OCI-LY3 (cell line): ENCODE measurements at regions not wholly inside any gene's neighbourhood (a gene's known extent, or its start where the extent isn't known, plus 50 kb on each side); places are given as distances from the start of the nearest gene placed in this dataset.

ENCODE experiments used
- H2AFZ ChIP-seq: fragments of 200-600, 300-600 bp; shearing (Covaris generic); 2 replicates; pipeline ENCODE4 v1.6.0; 2014; ENCODE audit warnings: antibody characterized with exemption, low read depth, low read length
- H3K27ac ChIP-seq: fragments of 200-600, 300-600 bp; sonication (generic); 2 replicates; pipeline ENCODE4 v1.5.1; 2014; ENCODE audit warnings: mild to moderate bottlenecking, low read length, moderate library complexity, mixed read lengths
- H3K27me3 ChIP-seq: fragments of 200-600, 300-600 bp; sonication (generic); 2 replicates; pipeline ENCODE4 v1.6.1; 2014; ENCODE audit warnings: low read depth, low read length, mixed read lengths
- H3K36me3 ChIP-seq: fragments of 200-600, 300-600 bp; sonication (generic); replicated peaks from 2 replicates; pipeline ENCODE3; 2014; ENCODE audit warnings: low read depth, low read length, mixed read lengths
- H3K4me1 ChIP-seq: fragments of 300-600, 200-600 bp; sonication (generic); 2 replicates; pipeline ENCODE4 v1.6.1; 2014; ENCODE audit warnings: low read length, mixed read lengths
- H3K4me2 ChIP-seq: fragments of 200-600, 300-600 bp; sonication (generic); 2 replicates; pipeline ENCODE4 v1.6.1; 2014; ENCODE audit warnings: low read length, mixed read lengths
- H3K4me3 ChIP-seq: fragments of 300-600, 200-600 bp; sonication (generic); 2 replicates; pipeline ENCODE4 v1.5.1; 2014; ENCODE audit warnings: antibody characterized with exemption, mild to moderate bottlenecking, low read length, moderate library complexity
- H3K79me2 ChIP-seq: fragments of 300-600, 200-600 bp; shearing (Covaris generic); 2 replicates; pipeline ENCODE4 v1.6.1; 2014; ENCODE audit warnings: mild to moderate bottlenecking, low read length, mixed read lengths
- H3K9ac ChIP-seq: fragments of 300-600, 200-600 bp; shearing (Covaris generic); 2 replicates; pipeline ENCODE4 v1.6.0; 2014; ENCODE audit warnings: mild to moderate bottlenecking, low read length, moderate library complexity
- H3K9me3 ChIP-seq: fragments of 200-600, 300-600 bp; shearing (Covaris generic); 2 replicates; pipeline ENCODE4 v1.6.1; 2014; ENCODE audit warnings: low read length, mixed read lengths; ENCODE audit not compliant: insufficient read depth
- H4K20me1 ChIP-seq: fragments of 200-600, 300-600 bp; sonication (generic); 2 replicates; pipeline ENCODE4 v1.6.1; 2016; ENCODE audit warnings: low read length, mixed read lengths; ENCODE audit not compliant: insufficient read depth
- CTCF ChIP-seq: fragments of 200-600, 300-600 bp; sonication (generic); IDR thresholded peaks from 2 replicates; pipeline ENCODE4 v1.5.1; 2014; ENCODE audit warnings: antibody characterized with exemption, low read length, low read depth
- EZH2phosphoT487 ChIP-seq: fragments of 200-600 bp; shearing (Covaris generic); IDR thresholded peaks from 2 replicates; pipeline ENCODE4 v1.6.1; 2018; ENCODE audit warnings: antibody characterized with exemption, mixed run types, low read depth

- no peaks in the 10 kb centered on the region for H4K20me1 ChIP-seq
- no peak overlapping the region for H3K4me3 ChIP-seq
- no peak overlapping the region for H3K9ac ChIP-seq
- no peaks in the 10 kb centered on the region for H3K27me3 ChIP-seq
- H2AFZ ChIP-seq: no peak overlapping the region
- H3K79me2 ChIP-seq: no peaks in the 10 kb centered on the region
- TF ChIP-seq CTCF (no peak), EZH2phosphoT487 (no peak)
- H3K36me3 ChIP-seq: no peaks in the 10 kb centered on the region
- no peaks in the 10 kb centered on the region for H3K4me1 ChIP-seq
- H3K4me2 ChIP-seq: no peak overlapping the region
- no peaks in the 10 kb centered on the region for H3K9me3 ChIP-seq
- no peak overlapping the region for H3K27ac ChIP-seq
Measured at GRCh38 chr3:178318340-178318739, 217.9 kb upstream of the KCNMB2 start.

- H3K9ac ChIP-seq: no peak overlapping the region
- TF ChIP-seq CTCF (no peak), EZH2phosphoT487 (no peak)
- no peak overlapping the region for H3K4me2 ChIP-seq
- no peaks in the 10 kb centered on the region for H3K4me1 ChIP-seq
- H4K20me1 ChIP-seq: no peaks in the 10 kb centered on the region
- no peaks in the 10 kb centered on the region for H3K27me3 ChIP-seq
- no peak overlapping the region for H3K4me3 ChIP-seq
- H3K27ac ChIP-seq: no peak overlapping the region
- no peak overlapping the region for H2AFZ ChIP-seq
- no peaks in the 10 kb centered on the region for H3K79me2 ChIP-seq
- no peaks in the 10 kb centered on the region for H3K36me3 ChIP-seq
- H3K9me3 ChIP-seq: no peaks in the 10 kb centered on the region
Measured at GRCh38 chr3:178318941-178319816, 217.1 kb upstream of the KCNMB2 start.

GRCh38 chr3:178320456-178321351 lies 215.5 kb upstream of the KCNMB2 start:
- TF ChIP-seq EZH2phosphoT487: no peak
- TF ChIP-seq CTCF: no peak
- no peak overlapping the region for H3K27ac ChIP-seq

GRCh38 chr3:178324356-178324755 lies 211.9 kb upstream of the KCNMB2 start:
- Histone ChIP-seq H3K79me2 (no peaks in the 10 kb centered on the region), H3K4me2 (no peak overlapping the region), H3K4me3 (no peak overlapping the region), H3K9ac (no peak overlapping the region), H4K20me1 (no peaks in the 10 kb centered on the region), H3K27me3 (no peaks in the 10 kb centered on the region), H3K9me3 (no peaks in the 10 kb centered on the region), H3K4me1 (peaks cover 6% of the 10 kb centered on the region), H2AFZ (no peak overlapping the region), H3K27ac (no peak overlapping the region), H3K36me3 (no peaks in the 10 kb centered on the region)
- TF ChIP-seq CTCF (no peak), EZH2phosphoT487 (no peak)

More at GRCh38 chr3:178320456-178321351, 215.5 kb upstream of the KCNMB2 start:
- H3K4me3 ChIP-seq: no peak overlapping the region
- no peak overlapping the region for H2AFZ ChIP-seq
- no peaks in the 10 kb centered on the region for H3K79me2 ChIP-seq
- no peaks in the 10 kb centered on the region for H4K20me1 ChIP-seq
- no peak overlapping the region for H3K4me2 ChIP-seq
- H3K9me3 ChIP-seq: no peaks in the 10 kb centered on the region
- H3K36me3 ChIP-seq: no peaks in the 10 kb centered on the region
- H3K9ac ChIP-seq: no peak overlapping the region
- no peaks in the 10 kb centered on the region for H3K27me3 ChIP-seq
- no peaks in the 10 kb centered on the region for H3K4me1 ChIP-seq
